ENCODE measurements at regions not wholly inside any gene's neighbourhood (a gene's known extent, or its start where the extent isn't known, plus 50 kb on each side); places are given as distances from the start of the nearest gene placed in this dataset.

DNA sequence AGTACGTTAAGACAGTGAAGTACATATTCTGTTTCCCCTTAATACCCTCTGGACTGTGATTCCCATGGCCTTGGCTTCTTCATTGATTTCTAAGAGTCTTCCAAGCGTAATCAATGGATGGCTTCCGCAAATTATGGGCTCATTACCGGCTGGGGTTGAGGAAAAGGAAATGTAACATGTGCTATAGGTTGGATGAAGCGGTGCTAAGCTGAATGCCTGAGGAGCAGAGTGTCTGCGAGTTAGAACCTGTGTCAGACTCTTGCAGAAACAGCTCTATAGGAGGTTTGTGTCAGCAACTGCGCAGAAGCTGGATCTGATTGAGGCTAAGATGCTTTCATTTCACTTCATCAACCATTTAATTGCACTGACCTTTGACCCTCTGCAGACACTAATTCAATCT, 114.3 kb upstream of the CDH18 start:
- DNase-seq: no peak

DNA sequence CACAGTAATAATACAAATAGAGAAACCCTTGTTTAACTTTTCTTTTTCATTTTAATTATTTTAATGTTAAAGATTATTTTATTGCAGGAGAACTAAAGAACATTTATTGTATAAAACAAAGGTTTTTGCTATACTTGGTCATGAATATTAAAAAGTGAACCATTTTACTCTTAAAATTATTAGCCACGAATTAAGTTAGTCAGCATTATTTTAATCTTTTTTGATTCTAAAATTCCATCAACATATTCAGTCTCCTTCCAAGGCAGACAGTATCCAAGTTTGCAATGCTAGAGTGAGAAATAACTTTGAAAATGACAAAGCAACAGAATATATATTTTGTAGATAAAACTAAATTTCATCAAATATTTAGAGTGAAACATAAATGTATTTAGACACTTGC, 110.7 kb upstream of the CDH18 start:
- no peak for DNase-seq

DNA sequence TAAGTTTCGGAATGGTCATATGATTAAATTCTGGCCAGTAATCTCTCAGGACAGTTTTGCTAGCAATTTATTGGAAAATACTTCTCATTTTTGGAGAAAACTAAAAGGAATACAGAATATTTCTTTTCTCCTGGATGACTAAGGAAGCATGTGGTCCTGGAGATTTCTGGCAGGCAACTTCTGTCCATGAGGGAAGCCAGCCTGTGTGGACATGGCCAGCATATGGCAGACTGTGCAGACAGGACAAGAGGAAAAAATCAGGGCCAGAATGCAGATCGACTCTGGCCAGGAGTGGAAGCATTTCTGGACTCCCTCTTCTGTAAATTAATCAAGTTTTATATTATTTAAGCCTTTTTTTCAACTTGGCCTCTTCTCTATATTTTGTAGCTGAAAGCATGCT, 100.4 kb upstream of the CDH18 start:
- DNase-seq: no peak

DNA sequence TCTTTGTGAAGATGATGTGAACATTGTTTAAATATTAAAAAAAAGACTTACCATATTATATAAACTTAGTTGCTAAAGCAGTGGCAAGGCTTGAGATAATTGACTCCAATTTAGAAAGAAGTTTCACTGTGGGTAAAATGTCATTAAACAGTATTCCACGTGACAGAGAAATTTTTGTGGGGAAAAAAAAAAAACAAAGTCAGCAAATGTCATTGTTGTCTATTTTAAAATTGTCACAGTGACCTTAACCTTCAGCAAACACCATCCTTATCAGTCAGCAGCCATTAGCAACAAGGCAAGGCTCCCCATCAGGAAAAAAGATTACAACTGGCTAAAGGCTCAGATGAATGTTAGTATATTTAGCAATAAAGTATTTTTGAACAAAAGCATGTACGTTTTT, 99.3 kb upstream of the CDH18 start:
- no peak for DNase-seq

DNA sequence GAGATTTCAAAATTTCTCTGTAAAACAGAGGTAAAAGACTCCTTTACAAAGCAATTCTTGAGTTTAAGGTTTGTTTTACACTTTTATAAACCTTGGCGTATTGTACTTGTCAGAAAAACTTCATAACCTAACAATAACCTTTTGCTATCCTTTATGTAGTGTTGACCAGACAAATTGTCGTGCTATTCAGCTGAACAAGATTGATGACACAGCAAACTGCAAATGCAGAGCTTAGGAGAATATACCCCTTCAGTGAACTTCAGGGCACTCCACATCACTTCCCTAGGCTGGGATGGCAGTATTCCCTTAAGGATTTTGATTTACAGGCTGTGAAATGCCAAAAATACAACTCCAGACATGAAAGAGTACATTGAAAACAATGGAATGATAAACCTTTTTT, 89.2 kb upstream of the CDH18 start:
- no peak for DNase-seq

DNA sequence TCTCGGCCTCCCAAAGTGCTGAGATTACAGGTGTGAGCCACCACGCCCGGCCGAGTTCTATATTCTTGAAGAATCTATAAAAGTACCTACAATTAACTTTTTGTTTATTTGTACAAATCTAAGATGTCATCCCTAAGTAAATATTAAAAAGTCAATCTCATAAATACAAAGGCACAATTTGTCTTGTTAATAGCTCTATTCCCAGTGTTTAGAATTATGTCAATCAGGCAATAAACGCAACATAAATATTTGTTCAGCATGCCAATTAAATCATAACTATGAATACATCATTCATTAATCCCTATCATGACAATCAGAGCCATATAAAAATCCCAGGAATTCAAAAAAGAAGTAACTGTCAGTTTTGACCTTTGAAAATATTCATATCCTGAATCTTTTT, 68.9 kb upstream of the CDH18 start:
- DNase-seq: no peak

DNA sequence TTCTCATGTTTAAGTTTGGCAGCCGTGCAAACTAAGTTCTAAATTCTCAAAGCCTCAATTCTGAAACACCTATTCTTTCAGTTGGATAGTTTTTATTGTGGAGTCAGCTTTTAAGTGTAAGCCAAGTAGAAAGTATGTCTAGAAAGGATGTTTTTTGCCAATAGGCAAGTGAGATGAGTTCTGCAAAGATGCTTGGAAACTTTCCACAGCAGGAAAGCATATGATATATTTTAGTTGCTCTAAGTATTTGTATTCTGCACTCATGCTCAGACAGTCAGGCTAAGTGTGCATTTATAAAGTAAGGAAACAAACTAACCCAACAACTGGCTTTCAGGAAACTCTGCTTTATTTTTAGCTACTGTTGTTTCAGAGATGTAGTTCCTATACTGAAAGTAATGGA, 67.3 kb upstream of the CDH18 start:
- no peak for DNase-seq

DNA sequence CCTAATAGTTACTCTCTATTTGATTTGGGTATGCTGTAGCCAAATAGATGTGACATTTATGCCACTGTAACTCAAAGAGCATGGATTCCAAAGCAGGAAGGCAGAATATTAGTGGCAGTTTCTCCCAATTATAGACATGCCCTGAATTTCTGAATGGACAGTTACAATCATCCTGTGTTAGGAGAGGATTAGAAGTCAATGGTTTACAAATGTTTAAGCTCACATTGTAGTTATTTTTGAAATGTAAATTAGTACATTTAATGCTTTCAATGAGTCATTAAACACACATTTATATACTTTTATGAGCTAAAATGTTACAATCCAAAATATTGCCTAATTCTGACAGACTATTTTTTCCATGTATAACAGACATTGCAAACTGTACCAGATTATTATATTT, 62.3 kb upstream of the CDH18 start:
- no peak for DNase-seq

DNA sequence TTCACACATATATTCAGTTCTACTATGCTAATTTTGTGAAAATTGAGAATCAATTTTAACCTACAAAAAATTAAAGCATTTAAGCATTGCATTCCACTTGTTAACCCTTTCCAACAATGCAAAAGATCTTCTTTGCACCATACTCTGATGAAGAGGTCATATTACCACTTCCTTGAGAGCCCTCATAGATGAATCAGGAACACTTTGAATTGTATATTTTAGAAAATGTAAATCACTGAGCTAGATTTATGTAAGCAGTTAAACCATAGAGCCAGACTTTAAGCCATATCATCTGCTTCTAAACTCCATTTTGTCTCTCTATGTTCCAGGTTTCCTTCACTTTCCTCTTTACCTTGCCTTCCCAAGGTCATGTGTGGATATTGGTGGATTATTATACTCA, 56.5 kb upstream of the CDH18 start:
- no peak for DNase-seq

DNA sequence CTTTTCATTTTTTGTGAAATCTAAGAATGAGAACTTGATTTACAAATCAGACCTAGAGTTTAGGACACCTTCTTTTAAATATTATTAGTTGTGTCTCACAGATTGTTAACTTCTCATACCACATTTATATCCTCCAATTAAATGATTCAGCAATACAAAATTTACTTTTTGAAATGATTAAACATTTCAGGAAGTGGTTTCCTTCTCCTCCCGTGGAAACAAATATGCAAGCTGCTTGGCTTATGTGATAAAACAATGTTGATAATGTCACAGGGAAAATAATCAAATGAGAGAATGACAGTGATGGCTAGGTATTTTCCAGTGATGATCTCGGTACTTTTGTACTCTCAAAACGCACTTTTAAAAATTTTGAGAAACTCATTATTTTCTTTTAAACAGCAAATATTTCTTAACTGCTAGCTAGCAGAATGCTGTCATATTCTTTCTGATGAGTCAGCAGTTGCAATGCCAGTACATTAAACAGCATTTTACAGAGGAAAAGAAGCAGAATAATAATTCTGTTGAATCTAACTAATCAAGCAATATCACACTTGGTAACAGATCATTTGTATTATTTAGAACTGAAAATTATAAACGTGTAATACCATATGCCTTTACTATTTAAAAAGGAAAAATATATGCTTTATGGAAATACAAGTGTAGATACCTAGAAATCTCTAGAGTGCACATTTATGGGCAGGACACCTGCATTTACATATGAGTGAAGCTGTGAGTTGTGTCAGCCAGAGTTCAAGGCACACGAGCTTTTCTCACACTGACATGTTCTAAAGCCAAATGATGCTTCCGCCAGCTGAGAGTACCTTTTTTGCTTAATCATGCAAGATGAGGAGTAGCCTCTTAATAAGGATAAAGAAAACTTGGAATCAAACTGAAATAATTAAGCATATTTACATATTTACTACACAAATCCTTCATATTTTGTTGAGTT, 53.6 kb upstream of the CDH18 start:
- DNase-seq: no peak

DNA sequence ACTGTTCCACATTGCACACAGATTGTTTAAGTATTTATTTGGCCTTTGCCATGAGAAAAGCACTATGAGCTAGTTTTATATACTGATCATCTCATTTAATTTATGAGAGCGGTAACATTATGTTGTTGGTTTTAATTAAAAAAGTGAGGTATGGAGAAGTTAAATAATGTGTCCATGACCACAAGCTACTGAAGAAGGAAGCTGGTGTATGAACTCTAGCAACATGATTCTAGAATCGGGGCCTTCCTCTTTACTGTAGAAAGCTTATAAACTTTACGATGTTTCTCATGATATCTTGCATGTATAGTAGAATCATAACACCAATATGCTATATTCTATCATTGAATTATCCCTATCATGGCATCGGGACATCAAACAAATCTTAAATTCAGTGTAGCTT, 52.9 kb upstream of the CDH18 start:
- no peak for DNase-seq
